ENCODE measurements at regions not wholly inside any gene's neighbourhood (a gene's known extent, or its start where the extent isn't known, plus 50 kb on each side); places are given as distances from the start of the nearest gene placed in this dataset.

DNA sequence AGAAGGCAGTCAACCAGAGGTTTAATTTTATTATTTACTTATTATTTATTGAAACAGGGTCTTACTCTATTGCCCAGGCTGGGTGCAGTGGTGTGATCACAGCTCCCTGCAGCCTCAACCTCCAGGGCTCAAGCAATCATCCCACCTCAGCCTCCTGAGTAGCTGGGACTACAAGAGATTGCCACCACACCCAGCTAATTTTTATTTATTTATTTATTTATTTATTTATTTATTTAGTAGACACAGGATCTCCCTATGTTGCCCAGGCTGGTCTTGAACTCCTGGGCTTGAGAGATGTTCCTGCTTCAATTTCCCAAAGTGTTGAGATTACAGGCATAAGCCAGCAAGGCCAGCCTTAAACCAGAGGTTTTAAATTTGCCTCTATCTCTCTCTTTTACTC lies 83.1 kb downstream of the RCN1 start:
- H3K4me1 ChIP-seq (replicated peaks; ENCODE audit: insufficient read depth) = no peaks in the 10 kb centered on the region
- no peak overlapping the region for H3K4me3 ChIP-seq
- H3K79me2 ChIP-seq (ENCODE audit: low read depth) = no peaks in the 10 kb centered on the region
- no peak overlapping the region for H2AFZ ChIP-seq
- intact Hi-C loops (cut with micrococcal nuclease; ENCODE audit: unreplicated experiment) = loop anchor here (1.0 to 10.0 kb wide), 6 partner anchors 122 to 1212 kb away; no protein-coding TSS in a partner anchor
- no peak overlapping the region for H3K27ac ChIP-seq
- H3K9me2 ChIP-seq (ENCODE audit: insufficient read depth) = no peaks in the 10 kb centered on the region
- no peaks in the 10 kb centered on the region for H3F3A ChIP-seq (ENCODE audit: insufficient read depth, low read depth)
- POLR2A ChIA-PET (ENCODE audit: unreplicated experiment) = no interaction called here
- DNase-seq = no peak
- no peaks in the 10 kb centered on the region for H3K9me3 ChIP-seq (ENCODE audit: insufficient read depth, low read depth)
- H4K20me1 ChIP-seq (ENCODE audit: insufficient read depth) = no peaks in the 10 kb centered on the region
- no peaks in the 10 kb centered on the region for H3K36me3 ChIP-seq (ENCODE audit: low read depth)
- CTCF ChIA-PET = no interaction called here
- no TSS peak for BruUV-seq (replicated peaks)
- TF ChIP-seq CTCF (conservative IDR thresholded peaks at IDR 0.05) (no peak), EZH2 (IDR thresholded peaks at IDR 0.05; ENCODE audit: low read depth) (no peak)
- H3K4me2 ChIP-seq = no peak overlapping the region
- H3K27me3 ChIP-seq (ENCODE audit: insufficient read depth, low read depth) = no peaks in the 10 kb centered on the region

DNA sequence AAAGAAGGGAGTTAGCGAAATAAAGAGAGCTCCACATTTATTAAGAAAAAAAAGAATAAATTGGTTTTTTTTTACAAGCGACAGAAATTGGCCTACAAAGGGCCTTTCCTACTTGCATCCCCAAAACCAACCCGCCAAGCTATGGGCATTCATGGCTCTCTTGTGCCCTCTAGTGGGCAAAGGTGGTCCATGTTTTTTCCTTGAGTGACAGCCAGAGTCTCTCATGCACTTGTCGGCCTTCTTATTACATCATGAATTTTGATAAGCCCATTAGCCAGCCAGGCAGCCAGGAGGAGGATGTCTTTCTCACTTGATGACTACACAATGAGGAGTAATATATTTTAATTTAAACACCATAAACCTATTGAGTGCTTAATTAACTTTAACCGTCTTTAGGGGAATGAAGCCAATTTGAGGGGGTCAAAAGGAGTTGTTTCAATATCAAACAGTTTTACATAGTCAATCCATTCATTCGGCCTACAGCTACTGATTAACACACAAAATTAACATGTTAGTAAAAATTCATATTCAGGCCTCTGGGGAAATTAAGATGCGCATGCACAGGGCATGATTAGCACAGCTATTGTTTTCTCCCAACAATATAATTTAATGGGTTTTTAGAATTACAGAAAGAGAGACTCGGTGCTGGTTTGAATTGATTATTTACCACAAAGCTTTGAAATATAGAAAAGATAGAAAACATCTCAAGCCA lies 85.5 kb downstream of the RCN1 start:
- ChIA-PET CTCF (interaction anchor here (0.6 to 2.3 kb wide), 6 partner anchors 17 to 1069 kb away, joined by 3 to 7 read pairs (median 4); no protein-coding TSS in a partner anchor), POLR2A (ENCODE audit: unreplicated experiment) (no interaction called here)
- Histone ChIP-seq H3K4me3 (no peak overlapping the region), H3K27me3 (ENCODE audit: insufficient read depth, low read depth) (peaks cover under 1% of the 10 kb centered on the region; the same call in 1 of the 2 replicates), H3K4me2 (no peak overlapping the region), H3F3A (ENCODE audit: insufficient read depth, low read depth) (no peaks in the 10 kb centered on the region), H4K20me1 (ENCODE audit: insufficient read depth) (no peaks in the 10 kb centered on the region), H3K36me3 (ENCODE audit: low read depth) (no peaks in the 10 kb centered on the region), H3K9me3 (ENCODE audit: insufficient read depth, low read depth) (no peaks in the 10 kb centered on the region), H3K79me2 (ENCODE audit: low read depth) (no peaks in the 10 kb centered on the region), H3K27ac (no peak overlapping the region), H2AFZ (no peak overlapping the region), H3K4me1 (replicated peaks; ENCODE audit: insufficient read depth) (no peaks in the 10 kb centered on the region), H3K9me2 (ENCODE audit: insufficient read depth) (no peaks in the 10 kb centered on the region)
- TF ChIP-seq CTCF (conservative IDR thresholded peaks at IDR 0.05) = peak; percentile 97
- no peak for TF ChIP-seq EZH2 (IDR thresholded peaks at IDR 0.05; ENCODE audit: low read depth)
- intact Hi-C loops (cut with micrococcal nuclease; ENCODE audit: unreplicated experiment) = loop anchor here (1.0 to 10.0 kb wide), 6 partner anchors 302 to 1069 kb away; no protein-coding TSS in a partner anchor
- DNase-seq = peak; percentile 79 to 81
- no TSS peak for BruUV-seq (replicated peaks)

- H3K9me3 ChIP-seq (ENCODE audit: insufficient read depth, low read depth) = no peaks in the 10 kb centered on the region
- no TSS peak for BruUV-seq (replicated peaks)
- DNase-seq = no peak
- intact Hi-C loops (cut with micrococcal nuclease; ENCODE audit: unreplicated experiment) = loop anchor here (5.0 to 10.0 kb wide), 3 partner anchors 304 to 691 kb away; no protein-coding TSS in a partner anchor
- H3K9me2 ChIP-seq (ENCODE audit: insufficient read depth) = no peaks in the 10 kb centered on the region
- no peak overlapping the region for H3K4me3 ChIP-seq
- no peaks in the 10 kb centered on the region for H4K20me1 ChIP-seq (ENCODE audit: insufficient read depth)
- H3K27me3 ChIP-seq (ENCODE audit: insufficient read depth, low read depth) = peaks cover 22% of the 10 kb centered on the region; the same call in 1 of the 2 replicates
- no peaks in the 10 kb centered on the region for H3K36me3 ChIP-seq (ENCODE audit: low read depth)
- no peak for TF ChIP-seq EZH2 (IDR thresholded peaks at IDR 0.05; ENCODE audit: low read depth)
- no peak for TF ChIP-seq CTCF (conservative IDR thresholded peaks at IDR 0.05)
- no peaks in the 10 kb centered on the region for H3K4me1 ChIP-seq (replicated peaks; ENCODE audit: insufficient read depth)
- no peaks in the 10 kb centered on the region for H3F3A ChIP-seq (ENCODE audit: insufficient read depth, low read depth)
- ChIA-PET POLR2A (ENCODE audit: unreplicated experiment) (no interaction called here), CTCF (no interaction called here)
- H3K79me2 ChIP-seq (ENCODE audit: low read depth) = no peaks in the 10 kb centered on the region
- H3K4me2 ChIP-seq = no peak overlapping the region
- no peak overlapping the region for H2AFZ ChIP-seq
- H3K27ac ChIP-seq = no peak overlapping the region
Measured at GRCh38 chr11:32178692-32179091, 87.8 kb downstream of the RCN1 start.

Measured in PC-9 (cell line).